GM12891 (cell line): ENCODE measurements at regions not wholly inside any gene's neighbourhood (a gene's known extent, or its start where the extent isn't known, plus 50 kb on each side); places are given as distances from the start of the nearest gene placed in this dataset.

Experiments used
- POLR2A ChIP-seq: IDR thresholded peaks from 2 replicates; pipeline ENCODE4 v1.6.1; 2011; ENCODE audit warnings: low read depth, low read length, control low read depth
- POLR2AphosphoS5 ChIP-seq: IDR thresholded peaks from 2 replicates; pipeline ENCODE4 v1.6.1; 2011; ENCODE audit warnings: low read depth, low read length, control low read depth

DNA sequence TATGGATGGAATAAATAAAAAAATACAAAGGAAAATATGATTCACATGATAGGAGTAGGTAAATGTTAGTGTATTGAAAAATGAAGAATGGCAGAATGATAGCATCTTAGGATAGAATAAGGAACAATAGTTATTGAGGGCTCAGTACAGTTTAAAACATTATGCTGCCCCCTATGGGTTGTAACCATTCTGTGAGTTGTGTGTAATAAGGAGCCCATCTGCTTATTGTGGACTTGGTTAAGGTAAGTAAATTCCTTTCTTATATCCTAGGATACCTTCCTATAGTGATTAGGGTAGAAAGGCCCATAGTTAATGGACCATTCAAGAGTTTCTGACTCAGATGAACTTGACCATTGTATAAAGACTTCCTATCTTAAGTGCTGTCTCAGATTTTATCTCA is 195.8 kb downstream of the PDHA2 start:
- no peak for TF ChIP-seq POLR2A
- TF ChIP-seq POLR2AphosphoS5, result no peak
